Gastrocnemius medialis (tissue), 4 donors: ENCODE measurements at regions not wholly inside any gene's neighbourhood (a gene's known extent, or its start where the extent isn't known, plus 50 kb on each side); places are given as distances from the start of the nearest gene placed in this dataset.

ENCODE experiments used
- POLR2A ChIP-seq, 2 donors: fragments of 450-650 bp; IDR thresholded peaks; one replicate each; pipeline ENCODE4 v1.6.1; 2017; ENCODE audit warnings: antibody characterized with exemption in 2 of 2, mild to moderate bottlenecking in 2 of 2, moderate library complexity in 2 of 2
- TF ChIP-seq, protein P1 (sequence below), 5 experiments: fragments of 450-650 bp in 3 of 5; fragments of 200-600 bp in 2 of 5; sonication (generic) in 2 of 5; IDR thresholded peaks in 4 of 5; conservative IDR thresholded peaks in 1 of 5; 1 replicate in 4 of 5; 2 replicates in 1 of 5; pipeline ENCODE4 v1.5.1; 2016 to 2019; ENCODE audit warnings: antibody characterized with exemption in 5 of 5, mild to moderate bottlenecking in 3 of 5, moderate library complexity in 3 of 5

DNA sequence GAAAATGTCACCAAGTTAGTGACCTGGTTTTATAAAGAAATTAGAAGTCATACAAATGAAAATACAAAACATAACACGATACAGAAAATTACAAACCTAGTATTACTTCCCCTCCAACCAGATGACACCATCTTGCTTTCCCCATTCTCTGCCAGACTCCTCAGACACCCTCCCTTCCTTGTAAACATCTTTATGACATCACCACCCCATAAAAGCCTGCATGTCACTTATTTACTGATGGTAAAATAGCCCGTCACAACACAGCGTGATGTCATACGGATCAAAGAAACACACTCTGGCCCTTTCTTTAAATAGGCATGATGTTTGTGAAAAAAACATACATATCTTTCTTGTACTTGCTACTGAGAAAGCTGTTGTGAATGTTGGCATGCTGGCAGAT, 254.8 kb upstream of the SOX11 start:
- TF ChIP-seq, protein P1, sequence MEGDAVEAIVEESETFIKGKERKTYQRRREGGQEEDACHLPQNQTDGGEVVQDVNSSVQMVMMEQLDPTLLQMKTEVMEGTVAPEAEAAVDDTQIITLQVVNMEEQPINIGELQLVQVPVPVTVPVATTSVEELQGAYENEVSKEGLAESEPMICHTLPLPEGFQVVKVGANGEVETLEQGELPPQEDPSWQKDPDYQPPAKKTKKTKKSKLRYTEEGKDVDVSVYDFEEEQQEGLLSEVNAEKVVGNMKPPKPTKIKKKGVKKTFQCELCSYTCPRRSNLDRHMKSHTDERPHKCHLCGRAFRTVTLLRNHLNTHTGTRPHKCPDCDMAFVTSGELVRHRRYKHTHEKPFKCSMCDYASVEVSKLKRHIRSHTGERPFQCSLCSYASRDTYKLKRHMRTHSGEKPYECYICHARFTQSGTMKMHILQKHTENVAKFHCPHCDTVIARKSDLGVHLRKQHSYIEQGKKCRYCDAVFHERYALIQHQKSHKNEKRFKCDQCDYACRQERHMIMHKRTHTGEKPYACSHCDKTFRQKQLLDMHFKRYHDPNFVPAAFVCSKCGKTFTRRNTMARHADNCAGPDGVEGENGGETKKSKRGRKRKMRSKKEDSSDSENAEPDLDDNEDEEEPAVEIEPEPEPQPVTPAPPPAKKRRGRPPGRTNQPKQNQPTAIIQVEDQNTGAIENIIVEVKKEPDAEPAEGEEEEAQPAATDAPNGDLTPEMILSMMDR (IDR thresholded peaks at IDR 0.05 in 4 of 5, conservative IDR thresholded peaks at IDR 0.05 in 1 of 5): no peak
- TF ChIP-seq POLR2A (IDR thresholded peaks at IDR 0.05): no peak
